ENCODE measurements at regions not wholly inside any gene's neighbourhood (a gene's known extent, or its start where the extent isn't known, plus 50 kb on each side); places are given as distances from the start of the nearest gene placed in this dataset.

DNA sequence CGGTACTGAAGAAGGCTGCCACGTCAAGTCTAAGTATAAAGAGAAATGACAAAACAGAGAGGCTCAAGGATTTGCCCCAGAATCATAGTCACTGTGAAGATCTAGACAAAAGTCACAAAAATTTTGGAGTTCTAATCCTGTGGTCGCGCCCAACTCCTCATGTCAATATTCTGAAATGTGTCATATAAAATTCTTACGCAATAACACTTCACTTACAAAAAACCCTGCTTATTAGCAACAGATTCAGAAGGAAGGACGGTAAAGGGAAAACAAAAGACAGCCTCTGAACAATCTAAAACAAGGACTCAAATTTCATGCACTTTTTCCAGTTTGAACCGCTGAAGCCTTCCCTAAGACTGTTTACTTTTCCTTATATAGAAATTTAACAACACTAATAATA lies 94.7 kb downstream of the TSPAN8 start:
- Histone ChIP-seq H3K27ac (ENCODE audit: low read depth, low read length) (no peak overlapping the region), H3K4me1 (ENCODE audit: control insufficient read depth, low read length) (no peaks in the 10 kb centered on the region), H3K27me3 (ENCODE audit: control insufficient read depth, low read length) (no peaks in the 10 kb centered on the region), H4K20me1 (ENCODE audit: control insufficient read depth, insufficient read depth, low read depth, low read length) (no peaks in the 10 kb centered on the region), H3K4me3 (ENCODE audit: low read length) (no peak overlapping the region), H3K9me2 (replicated peaks; ENCODE audit: control insufficient read depth, low read length) (no peaks in the 10 kb centered on the region), H3F3A (ENCODE audit: control insufficient read depth, insufficient read depth) (no peaks in the 10 kb centered on the region), H3K36me3 (ENCODE audit: control insufficient read depth, low read length) (no peaks in the 10 kb centered on the region), H3K4me2 (ENCODE audit: low read length) (no peak overlapping the region), H3K79me2 (ENCODE audit: control insufficient read depth, low read length) (no peaks in the 10 kb centered on the region), H3K9me3 (ENCODE audit: control insufficient read depth, insufficient read depth, low read length) (no peaks in the 10 kb centered on the region)
- no peak for TF ChIP-seq EZH2phosphoT487 (IDR thresholded peaks at IDR 0.05; ENCODE audit: borderline replicate concordance, low read length)
- TF ChIP-seq, protein P1, sequence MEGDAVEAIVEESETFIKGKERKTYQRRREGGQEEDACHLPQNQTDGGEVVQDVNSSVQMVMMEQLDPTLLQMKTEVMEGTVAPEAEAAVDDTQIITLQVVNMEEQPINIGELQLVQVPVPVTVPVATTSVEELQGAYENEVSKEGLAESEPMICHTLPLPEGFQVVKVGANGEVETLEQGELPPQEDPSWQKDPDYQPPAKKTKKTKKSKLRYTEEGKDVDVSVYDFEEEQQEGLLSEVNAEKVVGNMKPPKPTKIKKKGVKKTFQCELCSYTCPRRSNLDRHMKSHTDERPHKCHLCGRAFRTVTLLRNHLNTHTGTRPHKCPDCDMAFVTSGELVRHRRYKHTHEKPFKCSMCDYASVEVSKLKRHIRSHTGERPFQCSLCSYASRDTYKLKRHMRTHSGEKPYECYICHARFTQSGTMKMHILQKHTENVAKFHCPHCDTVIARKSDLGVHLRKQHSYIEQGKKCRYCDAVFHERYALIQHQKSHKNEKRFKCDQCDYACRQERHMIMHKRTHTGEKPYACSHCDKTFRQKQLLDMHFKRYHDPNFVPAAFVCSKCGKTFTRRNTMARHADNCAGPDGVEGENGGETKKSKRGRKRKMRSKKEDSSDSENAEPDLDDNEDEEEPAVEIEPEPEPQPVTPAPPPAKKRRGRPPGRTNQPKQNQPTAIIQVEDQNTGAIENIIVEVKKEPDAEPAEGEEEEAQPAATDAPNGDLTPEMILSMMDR (IDR thresholded peaks at IDR 0.05; ENCODE audit: low read depth, low read length, poor library complexity, severe bottlenecking): no peak

DNA sequence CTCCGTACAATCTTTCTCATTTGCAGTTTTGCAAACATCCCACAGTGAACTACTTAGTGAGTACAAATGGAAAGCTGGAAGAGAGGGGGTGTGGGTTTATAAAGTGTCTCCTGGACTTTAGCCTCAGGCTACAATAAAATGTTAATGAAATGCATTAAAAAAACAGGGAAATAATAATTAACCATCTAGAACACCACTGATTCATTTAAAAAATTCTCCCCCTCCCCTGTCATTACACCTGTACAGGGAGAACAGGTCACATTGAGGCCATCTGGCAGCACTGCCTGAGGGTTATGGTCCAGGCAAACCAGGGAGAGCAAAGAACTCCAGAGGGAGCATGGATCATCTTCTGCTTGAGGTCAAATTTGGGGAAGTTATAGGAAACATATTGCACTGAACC lies 96.3 kb downstream of the TSPAN8 start:
- H3K27me3 ChIP-seq (ENCODE audit: control insufficient read depth, low read length): no peaks in the 10 kb centered on the region
- H3K79me2 ChIP-seq (ENCODE audit: control insufficient read depth, low read length): no peaks in the 10 kb centered on the region
- no peaks in the 10 kb centered on the region for H3K9me3 ChIP-seq (ENCODE audit: control insufficient read depth, insufficient read depth, low read length)
- H3K4me2 ChIP-seq (ENCODE audit: low read length): no peak overlapping the region
- TF ChIP-seq, protein P1 (IDR thresholded peaks at IDR 0.05; ENCODE audit: low read depth, low read length, poor library complexity, severe bottlenecking): no peak
- no peak for TF ChIP-seq EZH2phosphoT487 (IDR thresholded peaks at IDR 0.05; ENCODE audit: borderline replicate concordance, low read length)
- H3K4me3 ChIP-seq (ENCODE audit: low read length): no peak overlapping the region
- no peaks in the 10 kb centered on the region for H3F3A ChIP-seq (ENCODE audit: control insufficient read depth, insufficient read depth)
- no peaks in the 10 kb centered on the region for H3K4me1 ChIP-seq (ENCODE audit: control insufficient read depth, low read length)
- H3K27ac ChIP-seq (ENCODE audit: low read depth, low read length): no peak overlapping the region
- no peaks in the 10 kb centered on the region for H3K36me3 ChIP-seq (ENCODE audit: control insufficient read depth, low read length)
- no peaks in the 10 kb centered on the region for H3K9me2 ChIP-seq (replicated peaks; ENCODE audit: control insufficient read depth, low read length)
- H4K20me1 ChIP-seq (ENCODE audit: control insufficient read depth, insufficient read depth, low read depth, low read length): no peaks in the 10 kb centered on the region

DNA sequence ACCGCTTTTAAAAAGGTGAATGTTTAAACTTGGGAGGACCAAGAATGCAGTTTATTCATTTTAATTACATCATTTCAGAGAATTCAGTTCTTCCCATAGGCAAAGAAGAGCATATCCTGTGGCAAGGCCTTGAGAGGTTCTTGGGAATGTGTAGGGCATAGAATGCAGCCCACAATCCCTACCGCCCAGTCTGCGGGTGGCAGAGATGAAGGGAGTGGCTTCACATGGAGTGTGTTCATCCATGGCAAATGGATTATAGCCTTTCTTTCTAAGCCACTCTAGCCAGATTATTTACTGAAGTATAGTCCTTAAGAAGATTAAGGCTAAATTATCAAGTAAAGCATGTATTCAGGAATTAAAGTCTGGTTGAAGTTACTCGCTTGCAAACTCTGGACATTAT lies 97.4 kb downstream of the TSPAN8 start:
- no peaks in the 10 kb centered on the region for H3K27me3 ChIP-seq (ENCODE audit: control insufficient read depth, low read length)
- no peaks in the 10 kb centered on the region for H3F3A ChIP-seq (ENCODE audit: control insufficient read depth, insufficient read depth)

More for the DNA sequence above, 97.4 kb downstream of the TSPAN8 start:
- Histone ChIP-seq H4K20me1 (ENCODE audit: control insufficient read depth, insufficient read depth, low read depth, low read length) (no peaks in the 10 kb centered on the region), H3K36me3 (ENCODE audit: control insufficient read depth, low read length) (no peaks in the 10 kb centered on the region), H3K4me3 (ENCODE audit: low read length) (no peak overlapping the region), H3K9me2 (replicated peaks; ENCODE audit: control insufficient read depth, low read length) (no peaks in the 10 kb centered on the region), H3K4me2 (ENCODE audit: low read length) (no peak overlapping the region), H3K9me3 (ENCODE audit: control insufficient read depth, insufficient read depth, low read length) (no peaks in the 10 kb centered on the region), H3K27ac (ENCODE audit: low read depth, low read length) (no peak overlapping the region), H3K4me1 (ENCODE audit: control insufficient read depth, low read length) (no peaks in the 10 kb centered on the region), H3K79me2 (ENCODE audit: control insufficient read depth, low read length) (no peaks in the 10 kb centered on the region)
- TF ChIP-seq, protein P1 (IDR thresholded peaks at IDR 0.05; ENCODE audit: low read depth, low read length, poor library complexity, severe bottlenecking): no peak
- no peak for TF ChIP-seq EZH2phosphoT487 (IDR thresholded peaks at IDR 0.05; ENCODE audit: borderline replicate concordance, low read length)

All from DOHH2 (cell line).